HG03103 (cell line): ENCODE measurements at regions not wholly inside any gene's neighbourhood (a gene's known extent, or its start where the extent isn't known, plus 50 kb on each side); places are given as distances from the start of the nearest gene placed in this dataset.
"Not testable (repeated sequence)": the region's sequence is repeated elsewhere in the genome, so short reads cannot be mapped to it uniquely, and the experiment has no call there.

Experiments used
- ATAC-seq: cut with Tn5 transposase; IDR thresholded peaks from one replicate; pipeline ENCODE4 v1.9.1; 2021; ENCODE audit warnings: low read depth; ENCODE audit not compliant: unreplicated experiment

DNA sequence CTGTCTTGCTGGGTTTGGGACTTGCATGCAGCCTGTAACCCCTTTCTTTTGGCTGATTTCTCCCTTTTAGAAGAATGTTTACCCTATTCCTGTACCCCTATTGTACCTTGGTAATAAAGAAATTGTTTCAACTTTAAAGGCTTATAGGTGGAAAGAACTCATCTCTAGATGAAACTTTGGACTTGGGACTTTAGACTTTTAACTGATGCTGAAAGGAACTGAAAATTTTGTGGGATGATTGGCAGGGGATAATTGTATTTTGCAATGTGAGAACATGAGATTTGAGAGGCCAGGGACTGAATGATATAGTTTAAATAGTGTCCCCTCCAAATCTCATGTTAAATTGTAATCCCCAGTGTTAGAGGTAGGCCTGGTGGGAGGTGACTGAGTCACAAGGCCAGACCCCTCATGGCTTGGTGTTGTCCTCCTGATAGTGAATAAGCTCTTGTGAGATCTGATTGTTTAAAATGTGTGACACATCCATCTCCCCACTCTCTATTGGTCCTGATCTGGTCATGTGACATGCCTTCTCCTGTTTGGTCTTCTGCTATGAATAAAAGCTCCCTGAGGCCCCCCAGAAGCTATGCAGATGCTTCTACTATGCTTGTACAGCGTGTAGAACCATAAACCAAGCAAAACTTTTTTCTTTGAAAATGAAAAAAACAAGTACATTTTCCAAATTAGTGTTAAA, 1621.3 kb upstream of the B3GALT2 start:
- no peak for ATAC-seq

DNA sequence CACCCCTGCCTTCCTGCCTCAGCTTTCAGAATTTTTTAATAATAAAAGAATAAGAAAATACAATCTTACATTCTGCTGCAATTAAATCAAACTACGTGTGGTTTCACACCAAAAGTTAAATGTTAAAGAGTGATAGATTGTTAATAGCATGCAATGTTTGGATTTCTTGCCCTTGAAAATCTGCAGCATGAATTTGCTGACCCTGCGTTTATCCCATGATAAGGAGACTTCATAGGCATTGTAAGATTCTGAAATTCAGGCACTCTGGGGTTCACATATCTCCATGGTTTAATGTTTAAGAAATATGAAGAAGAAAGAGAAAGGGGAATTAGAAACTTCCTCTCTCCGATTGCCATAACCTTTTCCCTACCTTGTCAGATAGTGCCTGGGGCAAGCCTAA, 1616.2 kb upstream of the B3GALT2 start:
- ATAC-seq = no peak

DNA sequence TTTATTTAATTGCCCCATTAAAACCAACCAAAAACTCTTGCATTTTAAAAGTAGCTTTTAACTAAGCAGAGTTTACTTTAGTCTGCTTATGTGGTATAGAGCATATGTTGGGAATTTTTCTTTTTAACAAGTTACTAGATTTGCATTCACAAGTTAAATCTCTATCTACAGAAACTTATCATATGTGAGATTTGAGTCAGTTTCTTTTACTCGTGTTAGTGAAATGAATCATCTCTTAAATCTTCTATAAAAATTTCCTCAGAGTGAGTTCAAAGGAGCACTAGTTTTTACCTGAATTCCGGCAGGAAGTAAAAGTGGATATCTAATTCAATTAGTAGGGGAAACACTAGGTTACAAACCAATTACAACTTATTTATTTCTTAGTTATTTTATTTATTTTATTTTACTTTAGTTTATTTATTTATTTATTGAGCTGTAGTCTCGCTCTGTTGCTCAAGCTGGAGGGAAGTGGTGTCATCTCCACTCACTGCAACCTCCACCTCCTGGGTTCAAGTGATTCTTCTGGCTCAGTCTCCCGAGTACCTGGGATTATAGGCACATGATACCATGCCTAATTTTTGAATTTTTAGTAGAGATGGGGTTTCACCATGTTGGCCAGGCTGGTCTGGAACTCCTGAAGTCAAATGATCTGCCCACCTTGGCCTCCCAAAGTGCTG, 1609.6 kb upstream of the B3GALT2 start:
- no peak for ATAC-seq

DNA sequence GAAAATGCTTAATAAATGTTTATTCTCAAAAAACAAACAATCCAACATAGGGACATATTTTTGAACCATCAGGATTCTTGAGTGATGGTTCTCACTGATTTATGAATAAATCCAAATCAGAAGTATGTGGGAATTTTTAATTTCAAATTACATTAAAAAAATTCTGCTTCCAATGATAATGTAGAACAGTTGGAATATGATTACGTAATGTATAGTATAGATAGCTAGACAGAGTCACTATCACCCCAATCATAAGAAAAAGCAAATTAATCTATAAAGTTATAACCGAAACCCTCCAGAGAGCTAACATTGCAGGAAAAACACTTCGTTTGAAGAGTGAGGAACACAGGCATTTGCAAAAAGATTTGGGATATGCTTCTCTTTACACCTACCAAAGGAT, 1600.6 kb upstream of the B3GALT2 start:
- no peak for ATAC-seq

DNA sequence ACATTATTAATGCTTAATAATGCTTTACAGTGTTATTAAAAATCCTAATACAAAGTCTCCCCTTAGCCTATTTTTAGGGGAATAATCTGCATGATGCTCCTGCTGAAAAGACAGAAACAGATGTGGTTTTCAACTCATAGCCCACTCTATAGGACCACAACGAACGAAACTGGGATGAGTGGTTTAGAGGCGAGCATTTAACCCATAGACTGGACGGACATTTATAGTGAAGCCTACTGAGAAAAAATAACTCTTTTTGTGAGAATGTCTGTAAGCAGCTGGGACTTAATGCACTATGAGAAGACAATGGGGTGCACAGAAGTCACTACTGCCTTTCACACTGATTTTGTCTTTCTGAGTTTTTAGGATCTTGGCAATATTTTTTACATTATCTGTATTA, 1599.6 kb upstream of the B3GALT2 start:
- ATAC-seq = no peak

DNA sequence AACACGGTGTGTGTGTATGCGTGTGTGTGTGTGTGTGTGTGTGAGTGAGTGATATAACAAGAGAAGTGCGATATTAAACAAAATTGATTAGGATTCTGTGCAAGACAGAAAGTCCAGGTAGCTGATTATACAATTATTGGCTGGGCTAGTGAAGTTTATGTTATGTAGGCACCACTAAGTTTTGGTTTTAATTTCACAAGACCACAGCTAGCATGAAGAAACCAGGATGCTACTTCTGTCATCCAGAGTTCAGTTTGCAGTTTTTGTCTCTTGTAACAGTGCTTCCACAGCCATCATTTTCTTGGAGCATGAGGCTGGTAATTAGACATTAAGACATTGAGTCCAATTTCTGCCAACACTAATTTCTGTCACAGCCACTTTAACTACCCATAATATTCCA, 1590.2 kb upstream of the B3GALT2 start:
- no peak for ATAC-seq

DNA sequence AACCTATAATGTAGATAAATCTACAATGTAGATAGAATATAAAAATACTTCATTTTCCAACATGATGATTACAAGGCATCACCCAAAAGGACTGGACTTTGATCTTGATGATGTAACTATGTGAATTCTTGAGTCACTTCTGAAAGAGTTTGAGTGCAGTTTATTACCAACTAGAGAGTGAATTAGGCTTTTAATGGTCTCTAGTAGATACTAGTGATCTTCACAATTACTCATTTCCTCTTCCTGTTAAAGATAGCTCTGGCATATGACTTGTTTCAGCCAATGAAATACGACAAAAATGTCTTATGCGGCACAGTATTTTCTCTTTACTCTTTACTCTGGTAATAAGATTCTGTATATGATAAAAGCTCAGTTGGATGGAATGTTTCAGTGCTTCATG, 1588.1 kb upstream of the B3GALT2 start:
- no peak for ATAC-seq

DNA sequence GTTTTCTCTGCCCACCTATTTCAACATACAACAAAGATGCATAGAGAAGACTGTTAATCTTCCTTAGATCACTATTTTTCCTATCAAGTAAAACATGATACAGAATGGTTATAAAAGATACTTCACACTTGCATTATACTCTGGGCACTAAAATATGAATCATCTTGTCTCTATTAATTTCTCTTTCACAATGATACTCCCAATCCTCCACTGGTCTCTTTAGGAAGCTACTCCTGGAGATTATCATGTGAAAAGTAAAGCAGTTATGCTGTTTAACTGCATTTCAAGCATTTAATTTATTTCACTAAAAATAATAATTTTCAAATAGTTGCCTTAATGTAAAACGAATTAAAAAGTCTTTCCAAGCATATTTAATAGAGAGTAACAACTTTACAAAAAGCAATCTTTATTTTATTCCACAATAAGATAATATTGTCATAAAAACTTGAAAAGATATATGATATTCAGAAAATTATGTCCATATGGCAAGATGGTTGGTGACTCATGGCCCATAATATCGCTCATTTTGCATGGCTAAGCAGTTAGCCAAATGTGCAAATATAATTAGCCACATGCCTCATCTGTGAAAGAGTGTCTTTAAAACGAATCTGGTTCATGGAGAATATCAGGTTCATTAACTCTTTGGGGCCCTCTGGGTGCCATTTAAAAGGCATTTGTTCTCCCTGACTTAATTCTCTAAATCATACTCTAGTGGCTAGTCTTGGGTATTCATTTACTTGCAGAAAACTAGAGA, 1569.0 kb upstream of the B3GALT2 start:
- no peak for ATAC-seq

DNA sequence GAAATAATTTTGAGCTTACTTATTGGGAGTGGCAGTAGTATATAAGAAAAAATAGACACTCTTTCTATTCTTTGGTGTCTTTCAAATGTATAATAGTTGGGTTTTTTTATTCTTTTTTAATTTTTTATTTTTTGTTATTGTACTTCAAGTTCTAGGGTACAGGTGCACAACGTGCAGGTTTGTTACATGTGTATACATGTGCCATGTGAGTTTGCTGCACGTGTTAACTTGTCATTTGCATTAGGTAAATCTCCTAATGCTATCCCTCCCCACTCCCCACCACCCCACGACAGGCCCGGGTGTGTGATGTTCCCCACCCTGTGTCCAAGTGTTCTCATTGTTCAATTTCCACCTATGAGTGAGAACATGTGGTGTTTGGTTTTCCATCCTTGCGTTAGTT, 1552.4 kb upstream of the B3GALT2 start:
- ATAC-seq = not testable (repeated sequence)

DNA sequence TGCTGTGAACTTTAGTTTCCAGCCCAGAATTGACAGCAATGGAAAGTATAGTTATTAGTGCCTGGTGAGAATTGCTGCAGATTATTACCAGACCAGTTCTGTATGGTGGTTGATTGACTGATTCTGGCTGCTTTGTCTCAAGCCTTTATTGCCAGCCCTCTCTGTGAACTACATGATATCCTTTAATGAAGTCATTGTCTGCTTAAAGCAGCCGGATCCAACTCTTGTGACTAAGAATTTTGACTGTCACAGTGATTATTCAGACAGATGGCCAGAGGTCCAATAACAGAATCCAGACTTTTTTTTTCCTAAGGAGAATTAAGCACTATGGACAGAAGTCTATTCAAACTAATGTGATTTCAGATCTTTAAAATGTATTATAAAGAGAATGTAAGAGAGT, 1548.6 kb upstream of the B3GALT2 start:
- ATAC-seq = no peak

DNA sequence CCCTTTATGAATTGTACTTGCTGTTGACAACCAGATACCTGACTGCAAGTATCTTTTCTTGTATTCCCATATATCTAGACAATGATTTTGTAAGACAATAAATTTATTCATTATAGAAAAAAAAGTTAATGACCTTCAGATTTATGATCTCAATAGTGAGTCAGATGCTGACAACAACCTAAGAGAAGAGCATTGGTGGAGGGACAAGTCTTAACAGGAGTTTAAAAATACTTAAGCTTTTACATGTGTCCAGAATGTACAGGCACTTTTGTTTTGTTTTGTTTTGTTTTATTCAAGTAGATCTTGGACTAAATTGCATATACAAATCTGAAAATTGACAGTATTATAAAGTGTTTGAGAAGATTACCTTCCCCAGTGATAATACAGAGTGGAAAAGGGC, 1544.6 kb upstream of the B3GALT2 start:
- no peak for ATAC-seq

DNA sequence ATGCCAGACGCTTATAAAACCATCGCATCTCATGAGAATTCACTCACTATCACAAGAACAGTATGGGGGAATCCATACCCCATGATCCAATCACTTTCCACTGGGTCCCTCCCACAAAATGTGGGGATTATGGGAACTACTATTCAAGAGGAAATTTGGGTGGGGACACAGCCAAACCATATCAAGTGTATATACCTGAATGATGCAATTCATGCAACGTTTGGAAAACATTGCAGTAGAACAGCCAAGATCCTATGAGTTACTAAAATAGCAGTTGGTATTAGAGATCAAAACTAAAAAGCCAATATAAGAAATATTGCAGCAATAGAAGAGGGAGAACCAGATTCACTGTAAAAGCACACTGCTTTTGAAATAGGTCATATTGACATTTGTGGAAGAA, 1543.9 kb upstream of the B3GALT2 start:
- no peak for ATAC-seq

DNA sequence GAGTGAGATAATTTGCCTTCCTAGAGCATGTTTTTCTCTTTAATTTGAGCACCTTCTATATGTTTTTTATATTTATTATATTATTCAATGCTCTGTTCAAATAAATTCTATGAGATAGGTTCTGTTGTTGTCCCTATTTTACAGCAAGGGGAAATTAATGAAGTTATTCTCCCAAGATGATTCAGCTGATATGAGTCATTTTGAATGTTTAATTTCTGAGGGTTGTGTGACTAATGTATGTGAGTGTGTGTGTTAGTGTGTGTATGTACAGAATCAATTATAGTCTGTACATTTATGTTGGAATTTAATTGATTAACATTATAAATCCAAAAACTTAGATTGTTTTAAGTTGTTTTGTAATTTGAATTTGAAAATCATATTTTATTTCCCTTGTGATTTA, 1536.7 kb upstream of the B3GALT2 start:
- ATAC-seq = no peak

DNA sequence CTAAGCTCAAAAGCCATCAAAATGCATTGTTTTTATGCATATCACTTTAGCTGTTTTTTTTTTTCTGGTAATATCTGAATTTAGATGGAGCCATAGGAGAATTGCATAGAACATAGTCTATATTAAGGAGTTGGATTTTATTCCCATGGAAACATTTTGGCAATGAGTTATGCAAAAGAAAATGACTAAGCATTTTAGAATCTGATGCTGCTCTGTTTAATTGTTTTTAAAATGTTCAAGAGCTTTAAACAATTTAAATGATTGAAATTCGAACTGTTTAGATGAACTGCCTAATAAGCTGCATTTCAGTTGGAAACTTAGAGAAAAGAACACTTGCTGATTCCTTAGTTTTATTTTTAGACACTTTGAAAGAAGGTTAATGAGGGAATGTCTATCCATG, 1531.5 kb upstream of the B3GALT2 start:
- no peak for ATAC-seq

DNA sequence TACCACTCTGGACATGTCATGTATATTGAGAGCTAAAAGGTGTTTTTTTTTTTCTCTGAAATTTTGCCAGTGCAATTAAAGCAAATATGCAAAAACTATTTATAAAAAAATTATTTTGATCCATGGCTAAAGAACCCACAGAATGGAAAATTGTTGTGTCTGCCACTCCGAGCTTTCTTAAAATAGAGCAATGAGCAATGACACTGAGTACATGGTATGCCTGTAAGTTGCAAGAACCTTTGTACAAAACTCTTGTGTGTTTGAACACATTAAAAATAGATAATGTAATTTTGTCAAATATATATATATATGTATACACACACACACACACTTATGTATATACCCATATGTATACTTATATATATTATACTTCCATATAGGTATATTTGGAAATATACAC, 1530.9 kb upstream of the B3GALT2 start:
- ATAC-seq = no peak

DNA sequence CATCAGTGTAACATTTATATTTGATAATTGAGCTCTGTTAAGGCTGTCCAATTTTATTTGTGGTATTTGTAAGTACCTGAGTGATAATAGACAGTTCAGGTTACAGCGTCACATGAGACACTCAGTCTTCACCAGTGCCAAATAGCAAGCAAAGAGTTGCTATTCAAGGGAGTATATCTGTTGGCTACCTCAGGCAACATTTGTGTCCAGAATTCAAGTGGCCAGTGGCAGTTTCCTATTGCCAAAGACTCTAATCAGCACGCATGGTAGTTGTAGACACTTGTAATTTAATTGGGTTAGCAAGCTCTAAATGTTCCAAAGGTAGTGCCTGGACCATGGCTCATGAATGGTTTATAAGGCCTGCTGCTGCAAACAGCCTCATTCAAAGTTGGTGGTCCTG, 1524.3 kb upstream of the B3GALT2 start:
- no peak for ATAC-seq

DNA sequence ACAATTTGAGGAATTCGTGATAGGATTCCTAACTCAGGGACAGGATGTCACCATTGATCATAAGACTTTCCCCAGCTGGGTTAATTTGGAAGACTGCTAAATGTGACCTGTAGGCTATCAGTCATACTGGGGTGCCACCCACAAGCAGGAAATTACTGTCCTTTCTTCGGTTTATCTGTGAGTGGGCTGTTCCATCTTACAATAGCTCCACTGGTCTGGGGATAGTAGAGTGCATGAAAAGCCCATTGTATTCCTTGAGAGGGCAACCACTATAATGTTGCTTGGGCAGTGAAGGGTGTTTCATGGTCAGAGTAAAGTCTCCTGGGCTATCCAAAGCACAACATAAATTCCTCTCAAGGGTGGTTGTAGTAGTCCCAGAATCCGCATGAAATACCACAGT, 1523.0 kb upstream of the B3GALT2 start:
- no peak for ATAC-seq

DNA sequence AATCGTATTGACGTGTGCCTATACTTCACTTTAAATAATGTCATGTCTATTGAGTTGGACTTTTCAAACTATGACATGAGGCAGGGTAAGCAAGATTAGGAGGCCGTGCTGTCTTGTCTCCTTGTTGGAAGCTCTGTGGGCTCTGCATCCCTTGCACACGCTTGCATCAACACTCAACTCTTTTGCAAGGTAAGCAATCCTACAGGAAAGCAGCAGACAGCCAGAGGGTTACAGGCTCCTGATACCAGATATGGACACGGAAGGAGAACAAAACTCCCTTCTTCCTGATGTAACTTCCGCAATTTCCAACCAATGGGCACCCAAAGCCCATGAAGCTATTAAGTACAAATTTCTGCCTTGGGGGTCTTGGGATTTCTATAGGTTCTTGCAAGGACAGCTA, 1520.7 kb upstream of the B3GALT2 start:
- ATAC-seq = no peak

DNA sequence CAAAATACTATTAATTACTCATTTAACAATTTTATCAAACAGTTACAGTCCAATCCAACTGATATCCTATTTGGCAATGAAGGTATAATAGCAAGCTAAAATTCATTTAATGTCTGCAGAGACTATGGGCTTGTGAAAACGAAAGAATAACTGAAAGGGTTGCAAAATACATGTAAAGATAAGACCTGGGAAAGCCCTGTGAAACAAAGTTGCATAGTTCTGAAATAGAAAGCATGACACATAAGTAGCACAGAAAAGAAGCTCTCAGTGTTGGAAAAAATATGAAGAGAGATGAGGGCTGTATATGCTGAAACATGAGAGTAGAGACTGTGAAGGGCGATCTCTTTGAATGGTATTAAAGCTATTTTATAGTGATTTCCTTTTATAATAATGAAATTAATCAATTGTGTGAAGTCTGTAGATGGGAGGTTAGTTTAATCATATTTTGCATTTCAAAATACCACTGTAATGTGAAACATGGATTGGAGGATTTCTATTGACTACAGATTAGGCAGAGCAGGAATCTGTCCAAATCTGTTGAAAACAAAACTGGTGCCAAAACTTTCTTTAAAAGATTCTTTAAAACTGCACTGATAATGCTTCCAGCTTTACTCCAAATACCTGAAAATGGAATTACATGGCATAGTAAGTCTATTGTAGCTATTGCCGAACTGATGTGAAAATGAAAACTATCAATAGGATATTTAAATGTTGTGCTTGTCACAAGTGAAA, 1518.9 kb upstream of the B3GALT2 start:
- no peak for ATAC-seq

DNA sequence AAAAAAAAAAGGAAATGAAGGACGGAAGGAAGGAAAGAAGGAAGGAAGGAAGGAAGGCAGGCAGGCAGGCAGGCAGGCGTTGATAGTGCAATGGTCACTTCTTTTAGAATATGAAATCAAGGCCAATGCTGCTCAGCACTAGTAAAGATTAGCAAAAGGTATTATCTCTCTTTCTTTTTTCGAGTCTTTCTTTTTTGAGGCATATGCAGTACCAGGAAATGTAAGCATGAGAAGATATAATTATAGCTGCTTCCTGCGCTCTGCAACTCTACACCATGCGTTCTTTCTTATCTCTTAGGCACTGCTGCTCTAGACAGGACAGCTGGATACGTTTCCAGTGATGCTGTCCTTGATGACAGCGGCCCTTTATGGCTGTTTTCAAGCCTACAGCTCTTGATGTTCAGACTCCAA, 1512.5 kb upstream of the B3GALT2 start:
- no peak for ATAC-seq

DNA sequence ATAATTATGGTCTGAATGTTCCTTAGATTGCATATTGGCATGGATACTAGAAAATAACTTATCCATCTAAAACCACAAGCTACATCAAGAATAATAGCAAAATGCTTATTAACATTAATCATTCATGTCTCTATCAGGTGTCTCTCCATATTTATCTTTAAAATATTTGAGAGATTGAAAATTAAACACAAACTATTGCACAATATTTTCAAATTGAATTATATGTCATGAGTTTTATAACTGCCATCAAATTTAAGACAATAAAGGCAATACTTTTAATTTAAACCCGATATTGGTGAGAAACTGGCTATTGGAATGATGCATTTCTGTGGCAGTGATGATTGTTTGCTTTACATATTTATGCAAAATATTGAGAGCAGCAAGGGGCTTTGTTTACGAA, 1506.8 kb upstream of the B3GALT2 start:
- ATAC-seq = no peak
